Ureter (tissue), 1 donor: ENCODE measurements at regions not wholly inside any gene's neighbourhood (a gene's known extent, or its start where the extent isn't known, plus 50 kb on each side); places are given as distances from the start of the nearest gene placed in this dataset.

Experiments
- DNase-seq: peaks from one replicate; pipeline ENCODE4 v3.0.0-alpha.2; 2020; ENCODE audit warnings: low spot score
- donor health status: DM: yes; HTN: yes; CAD: no.

- DNase-seq = no peak
Measured at GRCh38 chr13:56903710-56904282, 236.9 kb upstream of the PRR20A start.

GRCh38 chr13:56906909-56907308, 233.8 kb upstream of the PRR20A start:
- no peak for DNase-seq

- no peak for DNase-seq
Measured at GRCh38 chr13:56907766-56908165, 233.0 kb upstream of the PRR20A start.

DNA sequence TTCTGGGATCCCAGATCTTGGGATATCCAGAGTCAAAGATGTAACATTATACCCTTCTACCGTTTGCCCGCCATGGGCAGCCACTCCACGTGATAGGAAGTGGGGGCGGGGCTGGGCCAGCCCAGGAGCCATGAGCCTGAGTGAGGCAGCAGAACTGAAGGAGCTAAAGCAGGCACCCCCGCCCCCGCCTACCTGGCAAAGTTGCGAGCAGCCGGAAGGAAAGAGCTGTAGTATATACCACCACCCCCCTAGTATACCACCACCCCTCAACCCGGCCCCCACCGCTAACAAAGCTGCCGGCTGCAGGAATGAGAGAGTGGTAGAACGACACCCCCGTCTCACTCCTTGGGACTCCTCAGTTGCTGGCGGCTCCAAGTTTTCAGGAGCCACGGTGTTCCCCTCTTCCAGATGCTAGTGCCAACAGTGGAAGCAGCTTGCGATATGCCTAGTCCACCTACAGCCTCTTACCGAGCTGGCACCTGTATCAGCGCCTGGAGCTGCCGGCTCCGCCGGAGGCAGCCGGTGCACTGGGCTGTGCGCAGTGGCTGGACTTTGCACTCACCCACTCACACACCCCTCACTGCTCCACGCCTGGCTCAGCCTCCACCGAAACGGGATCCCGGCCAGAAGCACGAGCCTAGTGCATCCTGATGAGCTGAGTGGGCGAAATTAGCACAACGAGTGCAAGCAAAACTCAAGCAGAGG, 230.7 kb upstream of the PRR20A start:
- DNase-seq = no peak

- DNase-seq = no peak
Measured at GRCh38 chr13:56917966-56918365, 222.8 kb upstream of the PRR20A start.

GRCh38 chr13:56923626-56924140, 217.0 kb upstream of the PRR20A start:
- DNase-seq = no peak

DNA sequence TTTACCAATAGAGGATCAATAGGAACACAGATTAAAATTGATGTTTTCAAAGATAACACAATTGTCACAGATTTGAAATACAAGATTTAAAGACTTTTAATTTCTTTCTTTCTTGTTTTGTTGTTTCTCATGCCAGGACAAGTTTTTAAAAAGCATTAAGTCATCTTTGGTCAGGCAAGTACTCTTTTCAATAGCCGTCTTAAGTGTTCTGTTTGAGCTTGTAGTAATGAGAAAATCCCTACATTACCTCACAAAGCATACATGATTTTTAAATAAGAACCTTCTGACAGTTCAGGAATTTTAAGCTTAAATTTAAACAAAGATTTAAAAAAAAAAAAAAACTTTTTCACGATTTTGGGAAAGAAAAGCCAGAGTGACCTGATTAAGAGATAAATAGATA, 216.3 kb upstream of the PRR20A start:
- DNase-seq = no peak

- DNase-seq = no peak
Measured at GRCh38 chr13:56932104-56932503, 208.6 kb upstream of the PRR20A start.

DNA sequence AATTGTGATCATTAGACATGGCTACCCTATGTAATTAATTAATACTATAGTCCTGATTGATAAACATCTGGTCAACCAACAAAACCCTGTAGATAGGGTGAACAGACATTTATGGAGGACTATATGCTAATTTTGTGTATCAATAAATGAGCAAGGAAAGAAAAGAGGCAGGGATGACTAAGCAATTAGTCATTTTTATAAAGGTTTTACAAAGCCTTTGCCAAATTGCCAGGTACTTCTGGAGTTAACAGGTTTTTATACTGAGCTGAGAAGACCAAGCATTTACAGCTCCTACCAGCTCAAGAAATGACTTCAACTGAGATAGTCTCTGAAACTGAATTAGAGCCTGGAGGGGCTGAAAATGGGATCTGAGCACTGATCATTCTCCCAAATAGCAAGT, 186.8 kb upstream of the PRR20A start:
- no peak for DNase-seq

- no peak for DNase-seq
Measured at GRCh38 chr13:56975647-56976046, 165.1 kb upstream of the PRR20A start.

- DNase-seq = no peak
Measured at GRCh38 chr13:56980856-56981255, 159.9 kb upstream of the PRR20A start.

DNA sequence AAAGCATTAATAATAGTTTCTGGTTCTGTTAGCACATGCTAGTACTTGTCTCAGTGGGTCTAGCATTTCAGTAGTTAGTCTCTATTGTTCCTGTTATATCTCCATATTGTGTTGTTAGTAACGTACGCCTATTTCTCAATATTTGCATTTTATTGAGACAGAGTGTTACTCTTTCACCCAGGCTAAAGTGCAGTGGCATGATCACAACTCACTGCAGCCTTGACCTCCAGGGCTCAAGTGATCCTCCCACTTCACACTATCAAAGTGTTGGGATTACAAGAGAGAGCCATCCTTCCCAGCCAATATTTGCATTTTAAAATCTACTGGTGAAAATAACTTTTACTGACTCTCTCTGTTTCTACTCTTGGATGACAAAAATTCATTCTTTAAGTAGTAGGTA, 154.6 kb upstream of the PRR20A start:
- DNase-seq = no peak

- no peak for DNase-seq
Measured at GRCh38 chr13:56988543-56988942, 152.2 kb upstream of the PRR20A start.

DNA sequence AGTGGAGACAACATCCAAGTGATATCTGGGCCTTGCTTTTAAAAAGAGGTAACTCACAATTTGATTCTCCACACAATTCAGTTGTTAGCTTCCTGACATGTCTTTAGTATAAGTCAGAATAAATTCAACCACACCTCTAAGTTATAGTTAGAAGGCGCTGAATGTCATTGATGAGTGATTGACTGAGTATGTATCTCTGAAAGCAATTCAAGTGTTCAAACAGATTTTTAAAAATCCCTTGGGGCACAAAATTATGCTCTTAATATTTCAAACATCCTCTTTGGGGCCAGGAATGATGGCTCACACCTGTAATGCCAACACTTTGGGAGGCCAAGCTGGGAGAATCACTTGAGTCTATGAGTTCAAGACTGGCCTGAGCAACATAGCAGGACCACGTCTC, 137.0 kb upstream of the PRR20A start:
- DNase-seq = no peak

DNA sequence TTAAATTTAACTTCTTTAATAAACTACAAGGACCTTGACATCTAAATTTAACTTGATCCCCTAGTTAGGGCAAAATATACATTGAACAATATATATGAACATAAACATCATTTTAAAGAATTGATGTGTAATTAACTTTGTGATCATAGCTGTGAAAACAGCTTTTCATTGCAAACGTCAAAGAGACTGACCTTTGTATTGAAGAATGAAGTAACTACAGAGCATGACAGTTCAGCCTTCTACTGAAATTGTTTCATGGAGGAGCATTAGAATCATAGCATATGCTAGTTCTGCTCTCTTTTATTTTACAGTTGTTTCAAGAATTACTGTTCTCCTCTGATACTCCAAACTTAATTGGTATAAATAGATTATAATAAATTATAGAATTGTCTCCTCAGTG, 123.4 kb upstream of the PRR20A start:
- no peak for DNase-seq

GRCh38 chr13:57018915-57019314, 121.8 kb upstream of the PRR20A start:
- DNase-seq = no peak

- no peak for DNase-seq
Measured at GRCh38 chr13:57030671-57031070, 110.0 kb upstream of the PRR20A start.

DNA sequence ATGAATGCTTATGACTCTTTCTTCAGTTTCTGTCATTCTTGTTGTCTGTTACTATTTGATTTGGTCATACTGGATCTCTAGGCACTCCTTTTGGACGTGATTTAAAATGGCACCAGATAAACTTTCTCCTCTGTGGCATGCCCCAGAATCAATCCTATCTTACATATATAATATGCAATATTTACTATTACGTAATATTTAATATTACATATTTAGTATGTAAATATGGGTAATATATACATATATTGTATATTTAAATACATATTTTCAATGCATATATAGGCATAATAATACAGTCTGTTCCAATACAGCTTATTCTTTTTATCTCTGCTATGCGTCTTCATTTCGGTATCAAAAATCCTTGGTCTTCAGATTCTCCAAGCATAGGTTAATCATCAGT, 104.4 kb upstream of the PRR20A start:
- DNase-seq = no peak

- no peak for DNase-seq
Measured at GRCh38 chr13:57044910-57045309, 95.8 kb upstream of the PRR20A start.

GRCh38 chr13:57045826-57046546, 94.7 kb upstream of the PRR20A start:
- no peak for DNase-seq

- DNase-seq = no peak
Measured at GRCh38 chr13:57056601-57057180, 84.0 kb upstream of the PRR20A start.

GRCh38 chr13:57063007-57063406, 77.7 kb upstream of the PRR20A start:
- no peak for DNase-seq

- no peak for DNase-seq
Measured at GRCh38 chr13:57073983-57074382, 66.7 kb upstream of the PRR20A start.
